LNCaP clone FGC (cell line): ENCODE measurements at regions not wholly inside any gene's neighbourhood (a gene's known extent, or its start where the extent isn't known, plus 50 kb on each side); places are given as distances from the start of the nearest gene placed in this dataset.
"Not testable (repeated sequence)": the region's sequence is repeated elsewhere in the genome, so short reads cannot be mapped to it uniquely, and the experiment has no call there.

ENCODE experiments used
- DNase-seq: peaks from one replicate; pipeline ENCODE4 v3.0.0-alpha.2; 2011; ENCODE audit warnings: low read depth
- H3K4me3 ChIP-seq: 2 replicates; pipeline ENCODE4 v1.5.1; 2011; ENCODE audit warnings: mild to moderate bottlenecking, low read depth, low read length, control low read depth
- TF ChIP-seq, protein P1 (sequence below): IDR thresholded peaks from 2 replicates; pipeline ENCODE4 v1.5.1; 2012; ENCODE audit warnings: mild to moderate bottlenecking; ENCODE audit not compliant: control insufficient read depth, insufficient read depth; ENCODE audit errors: extremely low read depth

DNA sequence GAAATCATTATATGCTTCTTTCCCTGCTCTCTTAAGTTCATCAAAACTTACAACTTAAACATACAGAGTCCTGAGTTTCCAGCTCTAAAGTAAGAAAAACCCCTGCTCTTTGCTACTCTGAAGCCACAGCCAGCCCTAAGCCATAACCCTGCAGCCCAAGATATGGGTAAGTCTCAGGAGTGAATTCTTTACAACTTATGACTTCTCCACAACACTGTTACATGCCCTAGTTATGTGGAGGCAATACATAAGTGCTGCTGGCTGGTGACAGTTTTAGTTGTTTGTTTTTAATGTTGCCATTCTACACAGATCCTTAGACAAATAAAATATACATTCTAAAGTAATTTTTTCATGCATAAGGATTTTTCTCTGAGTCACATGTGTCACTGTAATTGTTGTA lies 100.2 kb downstream of the FBXO8 start:
- TF ChIP-seq, protein P1, sequence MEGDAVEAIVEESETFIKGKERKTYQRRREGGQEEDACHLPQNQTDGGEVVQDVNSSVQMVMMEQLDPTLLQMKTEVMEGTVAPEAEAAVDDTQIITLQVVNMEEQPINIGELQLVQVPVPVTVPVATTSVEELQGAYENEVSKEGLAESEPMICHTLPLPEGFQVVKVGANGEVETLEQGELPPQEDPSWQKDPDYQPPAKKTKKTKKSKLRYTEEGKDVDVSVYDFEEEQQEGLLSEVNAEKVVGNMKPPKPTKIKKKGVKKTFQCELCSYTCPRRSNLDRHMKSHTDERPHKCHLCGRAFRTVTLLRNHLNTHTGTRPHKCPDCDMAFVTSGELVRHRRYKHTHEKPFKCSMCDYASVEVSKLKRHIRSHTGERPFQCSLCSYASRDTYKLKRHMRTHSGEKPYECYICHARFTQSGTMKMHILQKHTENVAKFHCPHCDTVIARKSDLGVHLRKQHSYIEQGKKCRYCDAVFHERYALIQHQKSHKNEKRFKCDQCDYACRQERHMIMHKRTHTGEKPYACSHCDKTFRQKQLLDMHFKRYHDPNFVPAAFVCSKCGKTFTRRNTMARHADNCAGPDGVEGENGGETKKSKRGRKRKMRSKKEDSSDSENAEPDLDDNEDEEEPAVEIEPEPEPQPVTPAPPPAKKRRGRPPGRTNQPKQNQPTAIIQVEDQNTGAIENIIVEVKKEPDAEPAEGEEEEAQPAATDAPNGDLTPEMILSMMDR = no peak
- no peak overlapping the region for H3K4me3 ChIP-seq
- DNase-seq = no peak

DNA sequence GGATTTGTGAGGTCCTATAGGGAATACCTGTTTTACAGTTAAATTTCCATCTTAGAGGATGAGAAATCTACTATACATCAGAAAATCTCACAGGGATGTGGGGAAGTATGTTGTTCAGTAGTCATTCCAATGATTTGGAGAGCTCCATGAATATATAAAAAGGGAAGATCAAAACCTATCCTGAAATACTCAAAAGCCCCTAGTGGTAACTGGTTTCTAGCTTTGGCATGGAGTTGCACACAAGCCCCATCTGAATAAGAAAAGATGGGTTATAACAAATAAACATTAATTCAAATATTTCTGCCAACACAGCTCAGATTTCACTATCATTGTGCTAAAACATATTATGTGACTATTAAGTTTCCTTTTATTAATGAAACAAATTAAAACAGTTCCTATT lies 101.6 kb downstream of the FBXO8 start:
- TF ChIP-seq, protein P1 = no peak
- no peak for DNase-seq
- H3K4me3 ChIP-seq = no peak overlapping the region

DNA sequence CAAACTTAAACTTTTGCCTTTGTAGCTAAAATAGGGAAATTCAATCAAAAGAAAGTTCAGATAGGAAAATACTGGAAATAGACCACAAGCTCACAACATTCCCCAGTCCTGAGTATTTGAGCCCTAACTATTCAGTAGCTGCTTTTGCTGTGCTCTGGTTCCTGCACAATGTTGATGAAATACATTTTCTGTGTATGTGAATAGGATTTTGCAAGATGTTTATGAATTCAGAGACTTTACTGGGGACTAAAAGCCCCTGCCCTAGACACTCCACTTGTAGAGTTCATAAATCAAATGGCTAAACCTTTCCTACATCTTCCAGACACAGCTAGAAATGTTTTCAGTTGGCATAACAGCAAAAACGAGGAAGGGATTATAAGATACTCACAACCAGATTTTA lies 105.9 kb downstream of the FBXO8 start:
- DNase-seq = no peak
- TF ChIP-seq, protein P1 = no peak
- no peak overlapping the region for H3K4me3 ChIP-seq

DNA sequence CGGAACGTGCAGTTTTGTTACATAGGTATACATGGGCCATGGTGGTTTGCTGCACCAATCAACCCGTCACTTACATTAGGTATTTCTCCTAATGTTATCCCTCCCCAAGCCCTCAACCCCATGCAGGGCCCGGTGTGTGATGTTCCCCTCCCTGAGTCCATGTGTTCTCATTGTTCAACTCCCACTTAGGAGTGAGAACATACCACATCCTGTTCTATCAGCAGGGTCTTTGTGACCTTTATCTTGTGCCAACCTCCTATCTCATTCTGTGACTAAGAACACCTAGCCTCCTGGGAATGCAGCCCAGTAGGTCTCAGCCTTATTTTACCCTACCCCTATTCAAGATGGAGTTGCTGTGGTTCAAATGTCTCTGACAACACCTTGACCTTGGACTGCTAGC lies 107.6 kb downstream of the FBXO8 start:
- H3K4me3 ChIP-seq, DNase-seq: not testable (repeated sequence)

DNA sequence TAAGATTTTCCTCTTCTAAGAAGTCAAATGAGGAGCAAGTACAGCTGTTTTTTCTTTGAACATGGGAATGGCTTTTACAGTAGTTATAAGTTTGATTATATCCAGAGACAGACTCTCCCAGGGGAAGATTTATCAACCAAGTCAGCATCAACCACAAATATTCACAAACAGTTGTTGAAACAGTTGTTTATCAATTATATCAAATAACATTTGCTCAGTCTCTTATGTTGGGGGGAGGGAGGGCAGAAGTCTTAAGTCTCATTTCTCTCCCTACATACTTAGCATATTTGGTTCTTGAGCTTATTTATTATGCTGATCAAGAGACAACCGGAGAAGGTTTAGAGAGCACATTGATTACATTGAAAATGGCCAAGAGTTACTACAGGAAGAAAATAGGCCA lies 110.1 kb downstream of the FBXO8 start:
- DNase-seq = no peak
- TF ChIP-seq, protein P1 = no peak
- H3K4me3 ChIP-seq = no peak overlapping the region

DNA sequence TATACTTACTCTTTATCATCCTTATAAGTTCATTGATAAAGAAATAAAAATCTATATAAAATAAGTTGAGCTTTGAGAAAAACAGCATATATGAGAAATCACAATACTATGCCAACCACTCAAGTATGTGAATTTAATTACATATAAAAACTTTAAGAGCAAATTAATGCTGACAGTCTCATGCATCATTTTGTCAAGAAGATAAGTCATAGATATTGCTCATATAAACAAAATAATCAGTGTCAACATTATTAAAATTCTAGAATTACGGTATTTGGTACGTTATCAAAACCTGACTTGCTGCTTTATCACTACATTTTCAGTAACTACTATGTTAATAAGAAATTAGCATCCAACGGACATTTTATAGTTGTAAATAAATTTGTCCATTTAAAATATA lies 111.2 kb downstream of the FBXO8 start:
- no peak for DNase-seq
- no peak overlapping the region for H3K4me3 ChIP-seq
- TF ChIP-seq, protein P1 = no peak

DNA sequence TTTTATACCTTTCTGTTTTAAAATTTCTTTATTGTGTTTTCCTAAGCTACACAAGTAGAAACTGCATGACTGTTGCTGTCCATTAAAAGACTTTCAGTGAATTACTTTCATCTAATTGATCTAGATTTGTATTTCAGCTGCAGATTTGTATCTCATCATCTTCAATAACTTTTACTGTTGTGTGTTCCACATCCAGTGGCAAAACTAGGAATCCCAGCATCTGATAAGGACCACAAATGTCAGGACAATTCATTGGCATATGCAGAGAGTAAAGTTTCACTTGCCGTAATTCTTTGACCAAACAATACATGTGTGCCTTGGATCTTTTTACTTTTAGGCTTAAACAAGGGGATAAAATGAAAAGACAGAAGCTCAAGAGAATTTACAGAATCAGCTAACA lies 112.6 kb downstream of the FBXO8 start:
- TF ChIP-seq, protein P1 = no peak
- H3K4me3 ChIP-seq = no peak overlapping the region
- DNase-seq = no peak

DNA sequence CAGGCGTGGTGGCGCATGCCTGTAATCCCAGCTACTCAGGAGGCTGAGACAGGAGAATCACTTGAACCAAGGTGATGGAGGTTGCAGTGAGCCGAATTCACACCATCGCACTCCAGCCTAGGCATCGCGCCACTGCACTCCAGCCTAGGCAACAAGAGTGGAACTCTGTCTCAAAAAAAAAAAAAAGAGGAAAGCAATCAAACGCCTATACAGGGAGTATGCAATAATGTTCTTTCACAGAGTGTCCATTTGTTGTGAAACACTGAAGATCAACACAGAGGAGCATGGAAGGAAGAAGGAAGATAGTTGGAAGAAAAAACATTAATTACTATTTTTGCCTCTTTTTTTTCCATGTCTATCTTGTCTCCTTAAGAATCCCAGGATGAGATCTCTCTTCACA lies 113.4 kb downstream of the FBXO8 start:
- no peak overlapping the region for H3K4me3 ChIP-seq
- TF ChIP-seq, protein P1 = no peak
- no peak for DNase-seq
